Mucosa of gallbladder (tissue), 1 donor: ENCODE measurements at regions not wholly inside any gene's neighbourhood (a gene's known extent, or its start where the extent isn't known, plus 50 kb on each side); places are given as distances from the start of the nearest gene placed in this dataset.
"Not testable (repeated sequence)": the region's sequence is repeated elsewhere in the genome, so short reads cannot be mapped to it uniquely, and the experiment has no call there.

Experiments used
- DNase-seq: peaks from one replicate; pipeline ENCODE4 v3.0.0-alpha.2; 2020; ENCODE audit warnings: low spot score
- donor health status: DM: no; HTN: no; CAD: no.

DNA sequence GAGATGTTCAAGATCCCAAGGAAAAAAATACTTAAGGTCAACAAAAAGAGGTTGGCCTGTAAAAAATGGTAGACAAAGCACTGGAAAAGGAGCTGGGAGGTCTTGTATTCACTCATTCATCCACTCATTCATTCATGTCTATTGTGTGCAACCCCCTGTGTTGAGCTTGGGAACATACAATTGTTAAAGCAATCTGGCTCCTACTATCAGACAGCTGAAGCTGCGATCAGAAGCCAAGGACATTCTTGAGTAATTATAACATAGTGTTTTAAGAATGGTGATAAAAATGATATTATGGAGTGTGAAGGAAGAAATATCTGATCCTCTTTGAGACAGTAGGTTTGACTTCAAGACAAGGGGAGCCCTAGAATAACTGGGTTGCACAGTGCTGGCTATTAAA lies 693.4 kb downstream of the TOX3 start:
- DNase-seq, result no peak

DNA sequence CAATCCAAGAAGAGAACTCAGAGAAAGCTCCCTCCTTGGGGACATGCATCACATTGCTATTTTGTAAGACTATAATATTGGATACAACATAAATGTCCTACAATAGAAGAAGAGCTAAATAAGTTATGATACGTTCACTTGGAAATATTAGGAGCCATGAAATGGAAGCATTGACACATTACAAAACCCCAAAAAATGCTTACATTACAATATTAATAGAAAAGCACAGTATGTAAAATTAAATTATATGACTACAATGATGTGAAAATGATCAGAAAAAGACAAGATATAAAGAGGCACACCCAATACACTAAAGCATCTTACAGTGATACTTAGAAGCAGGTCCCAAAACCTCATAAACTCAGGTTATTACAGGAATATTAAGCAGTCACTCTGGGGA lies 694.1 kb downstream of the TOX3 start:
- DNase-seq, result no peak

DNA sequence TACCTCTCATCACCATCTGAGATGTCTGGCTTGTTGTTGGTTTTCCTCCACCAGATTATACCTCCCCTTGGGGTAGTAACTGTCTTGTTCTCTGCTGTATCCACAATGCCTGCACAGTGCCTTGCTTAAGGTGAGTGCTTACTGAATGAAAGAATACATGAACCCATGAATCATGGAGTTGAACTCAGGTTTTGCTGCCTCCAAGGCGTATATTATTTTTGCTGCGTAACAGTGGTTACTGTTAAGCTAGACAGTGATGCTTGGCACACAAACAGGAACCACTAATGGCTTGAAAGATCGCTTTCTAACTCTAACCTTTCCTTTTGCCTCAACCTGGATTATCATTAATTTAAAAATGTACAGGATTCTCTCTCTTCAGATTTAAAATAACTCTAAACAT lies 695.8 kb downstream of the TOX3 start:
- DNase-seq, result no peak

DNA sequence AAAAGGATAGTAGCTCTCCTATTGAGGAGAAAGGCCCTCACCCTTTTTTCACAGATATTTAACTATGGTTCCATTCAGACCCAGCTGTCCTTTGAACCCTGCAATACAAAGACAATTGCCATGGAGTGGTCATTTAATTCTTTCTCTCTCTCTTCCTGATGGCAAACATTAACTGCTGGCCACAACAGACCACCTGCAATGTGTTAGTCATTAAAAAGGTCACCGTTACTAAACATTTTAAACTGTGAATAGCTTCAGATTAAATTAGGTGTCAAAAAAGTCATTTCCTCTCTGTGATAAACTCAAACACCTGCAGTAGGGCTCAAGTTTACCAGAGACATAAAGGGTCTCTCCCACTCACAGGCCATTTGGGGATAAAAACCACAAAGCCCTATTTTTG lies 697.2 kb downstream of the TOX3 start:
- no peak for DNase-seq

DNA sequence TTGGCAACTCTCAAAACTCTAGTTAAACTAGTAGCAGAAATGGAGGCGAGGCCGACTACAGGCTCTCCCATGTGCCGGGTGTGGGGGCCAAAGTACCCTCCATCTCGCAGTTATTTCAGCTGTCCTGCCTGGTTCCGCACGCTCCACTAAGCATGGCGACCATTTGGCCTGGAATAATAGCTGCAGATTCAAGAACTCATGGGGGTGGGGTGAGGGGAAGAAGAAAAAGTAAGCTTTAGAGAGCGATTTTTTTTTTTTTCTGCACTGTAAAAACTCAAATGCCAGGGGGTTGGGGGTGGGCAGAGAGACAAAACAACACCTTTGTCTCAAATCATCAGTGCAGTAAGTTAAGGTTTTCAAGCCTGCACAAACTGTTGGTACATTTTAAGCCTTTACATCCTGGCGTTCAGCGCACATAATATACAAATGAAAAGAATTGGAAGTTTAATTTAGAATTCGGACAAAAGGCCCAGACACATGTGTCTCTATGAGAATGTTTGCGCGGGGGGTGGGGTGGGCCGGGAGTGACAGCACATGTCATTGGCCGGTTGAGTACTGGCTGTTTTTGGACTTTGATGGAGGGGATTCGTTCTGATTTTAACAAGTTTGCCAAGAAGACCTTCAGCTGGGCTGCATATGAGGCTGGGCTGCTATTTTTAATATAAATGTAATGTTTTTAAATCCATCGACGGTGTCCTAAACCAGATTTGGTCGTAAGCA lies 694.7 kb upstream of the SALL1 start:
- no peak for DNase-seq

DNA sequence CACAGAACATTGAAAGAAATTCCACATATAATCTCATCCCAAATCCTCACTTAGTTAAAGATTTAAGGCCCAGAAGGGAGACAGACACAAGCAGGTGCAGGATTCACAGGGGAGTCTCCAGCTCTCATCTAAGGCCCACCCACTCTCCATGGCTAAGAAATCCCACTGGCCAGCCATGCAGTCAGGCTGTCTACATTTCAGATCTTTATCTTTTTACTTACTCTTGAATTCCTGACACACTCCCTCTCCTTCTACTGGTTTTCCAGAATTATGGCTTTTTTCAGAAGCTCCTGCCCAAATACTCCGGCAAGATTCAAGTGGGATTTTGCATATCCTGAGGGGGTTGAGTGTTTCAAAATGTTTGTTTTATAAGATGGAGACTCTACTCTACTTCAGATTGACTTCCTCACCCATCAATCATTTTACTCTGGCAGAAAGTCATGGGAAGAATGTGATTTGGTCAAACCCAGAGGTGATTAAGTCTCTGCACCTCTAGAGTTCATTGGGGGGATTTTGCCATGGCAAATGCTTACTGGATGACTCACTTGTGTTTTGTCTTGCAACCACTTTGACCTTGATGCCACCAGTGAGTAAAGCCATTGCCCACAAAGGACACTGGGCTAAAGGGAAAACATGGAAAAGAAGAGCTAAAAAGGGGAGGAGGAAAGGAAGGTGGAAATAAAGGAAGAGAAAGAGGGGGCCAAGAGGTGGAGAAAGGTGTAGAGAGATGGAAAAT lies 688.8 kb upstream of the SALL1 start:
- DNase-seq, result no peak

DNA sequence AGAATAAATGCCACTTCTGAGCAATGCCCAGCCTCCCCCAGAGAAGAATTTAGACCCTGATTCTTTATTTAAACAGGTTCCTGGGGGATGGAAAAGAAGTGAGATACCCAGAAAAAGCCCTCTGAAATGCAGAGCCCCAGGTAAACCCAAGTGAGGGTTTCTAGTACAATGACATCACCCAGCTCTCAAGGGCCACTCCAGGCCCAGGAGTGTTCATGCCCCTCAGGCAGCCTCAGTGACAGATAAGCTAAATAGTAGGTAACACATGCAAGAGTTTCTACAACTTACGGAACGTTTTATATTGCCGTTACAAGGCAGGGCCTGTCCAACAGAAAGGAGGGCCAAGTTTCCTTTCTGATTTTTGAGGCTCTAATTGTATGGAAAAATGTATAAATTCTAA lies 683.7 kb upstream of the SALL1 start:
- DNase-seq, result no peak

DNA sequence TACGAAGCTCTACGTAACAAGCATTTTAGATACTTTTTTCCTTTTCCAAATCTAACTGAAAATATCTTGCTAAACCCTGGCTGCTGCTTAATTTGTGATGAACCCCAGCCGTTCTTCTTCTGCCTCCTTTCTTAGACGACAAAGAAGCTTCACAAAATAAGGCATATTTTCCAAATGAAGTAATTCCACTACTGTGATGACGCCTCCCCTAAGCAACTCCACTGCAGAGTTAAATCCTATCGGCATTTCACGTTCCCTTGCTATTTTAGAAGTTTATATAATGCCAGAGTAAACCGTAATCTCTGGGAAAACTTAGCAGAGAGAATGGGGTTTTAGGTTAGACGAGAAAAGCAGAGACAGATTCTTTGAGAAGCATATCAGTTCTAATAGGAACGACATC lies 683.1 kb upstream of the SALL1 start:
- DNase-seq, result no peak

DNA sequence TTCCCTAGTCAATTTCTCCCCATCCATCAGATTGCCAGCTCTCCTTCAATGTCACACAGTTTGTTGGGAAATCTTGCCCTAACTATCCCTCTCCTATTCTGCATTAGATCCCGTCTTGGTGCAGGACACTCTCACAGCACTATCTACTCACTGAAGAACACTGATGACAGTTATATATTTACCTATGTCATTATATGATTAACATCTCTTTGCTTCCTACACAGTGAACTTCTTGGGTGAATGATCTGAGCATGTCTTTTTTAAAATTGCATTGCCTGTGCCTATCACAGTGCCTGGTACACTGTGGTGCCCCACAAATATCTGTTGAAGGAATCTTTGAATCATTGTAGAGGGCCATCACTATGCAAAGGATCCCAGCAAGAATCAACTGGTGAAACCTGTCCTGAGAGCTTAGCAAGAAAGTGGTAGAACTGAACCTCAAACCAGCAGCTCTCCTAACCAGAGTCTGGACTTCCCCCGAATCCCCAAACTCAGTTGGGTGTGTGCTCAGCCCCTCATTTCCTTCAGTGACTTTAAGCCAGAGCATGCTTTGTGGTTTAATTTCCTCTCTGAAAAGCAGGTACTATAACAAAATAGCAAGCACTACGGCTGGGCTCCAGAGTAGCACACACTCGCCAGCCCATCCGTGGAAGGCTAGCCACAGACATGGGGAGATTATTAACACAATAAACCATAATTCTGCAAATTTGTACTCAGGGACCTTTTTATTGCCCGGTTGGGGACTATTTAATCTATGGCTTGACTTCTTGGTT lies 680.7 kb upstream of the SALL1 start:
- no peak for DNase-seq

DNA sequence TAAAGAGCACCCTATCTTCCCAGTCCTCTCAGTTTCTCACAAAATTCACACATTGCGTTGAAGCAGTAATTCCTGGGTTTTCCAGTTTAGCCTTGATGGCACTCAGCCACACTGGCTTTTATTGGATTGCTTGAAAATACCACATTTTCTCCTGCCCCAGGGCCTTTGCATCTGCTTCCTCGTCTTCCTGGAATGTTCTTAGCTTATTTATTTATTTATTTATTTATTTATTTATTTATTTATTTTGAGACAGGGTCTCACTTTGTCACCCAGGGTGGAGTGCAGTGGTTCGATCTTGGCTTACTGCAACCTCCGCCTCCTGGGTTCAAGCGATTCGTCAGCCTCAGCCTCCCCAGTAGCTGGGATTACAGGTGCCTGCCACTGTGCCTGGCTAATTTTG lies 680.0 kb upstream of the SALL1 start:
- DNase-seq, result not testable (repeated sequence)

DNA sequence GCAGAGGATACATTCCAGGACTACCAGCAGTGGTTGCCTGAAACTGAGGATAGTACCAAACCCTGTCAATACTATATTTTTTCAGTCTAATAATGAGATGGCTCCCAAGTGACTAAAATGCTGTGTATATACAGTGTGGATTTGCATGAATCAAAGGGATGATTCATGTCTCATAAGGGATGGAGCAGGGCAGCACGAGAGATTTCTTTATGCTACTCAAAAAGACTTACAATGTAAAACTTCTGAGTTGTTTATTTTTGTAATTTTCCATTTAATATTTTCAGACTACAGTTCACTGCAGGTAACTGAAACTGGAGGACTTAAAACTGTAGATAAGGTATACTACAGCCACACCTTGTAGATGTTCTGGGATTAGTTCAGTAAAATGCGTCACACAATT lies 674.7 kb upstream of the SALL1 start:
- no peak for DNase-seq

DNA sequence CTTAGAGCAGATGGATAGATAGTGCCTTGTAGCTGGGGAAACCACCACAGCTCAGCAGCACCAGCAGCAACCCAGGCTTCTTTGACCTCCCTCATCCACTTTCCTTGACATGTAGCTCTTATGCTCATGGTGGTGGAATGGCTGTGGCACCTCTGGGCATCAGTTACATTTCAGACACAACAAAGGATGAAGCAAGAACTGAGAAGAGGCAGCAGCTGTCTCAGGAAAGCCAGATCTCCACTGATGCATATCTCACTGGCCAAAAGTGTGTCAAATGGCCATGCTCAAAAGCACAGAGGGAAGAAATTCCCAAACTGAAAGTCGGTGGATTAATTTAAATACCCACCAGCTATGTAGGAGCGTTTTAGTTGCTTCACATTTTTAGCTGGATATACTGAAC lies 671.4 kb upstream of the SALL1 start:
- DNase-seq, result no peak

DNA sequence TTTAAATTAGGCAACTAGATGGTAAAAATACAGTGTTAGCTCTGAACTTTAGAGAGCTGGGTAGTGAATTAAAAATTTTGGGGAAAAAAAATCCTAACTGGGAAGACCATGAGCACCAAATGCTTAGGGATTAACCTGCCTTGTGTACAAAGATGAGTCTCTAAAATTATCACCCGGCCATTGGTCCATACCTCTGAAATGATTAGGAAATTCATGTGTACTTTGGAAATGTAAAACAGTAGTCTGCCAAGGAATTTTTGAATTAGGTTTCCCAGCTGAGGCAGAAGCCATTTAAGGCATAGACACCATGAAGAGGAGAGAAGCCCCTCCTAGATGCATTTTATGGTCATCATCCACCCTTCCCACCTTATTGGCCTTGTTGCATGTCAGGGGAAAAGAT lies 670.5 kb upstream of the SALL1 start:
- no peak for DNase-seq

DNA sequence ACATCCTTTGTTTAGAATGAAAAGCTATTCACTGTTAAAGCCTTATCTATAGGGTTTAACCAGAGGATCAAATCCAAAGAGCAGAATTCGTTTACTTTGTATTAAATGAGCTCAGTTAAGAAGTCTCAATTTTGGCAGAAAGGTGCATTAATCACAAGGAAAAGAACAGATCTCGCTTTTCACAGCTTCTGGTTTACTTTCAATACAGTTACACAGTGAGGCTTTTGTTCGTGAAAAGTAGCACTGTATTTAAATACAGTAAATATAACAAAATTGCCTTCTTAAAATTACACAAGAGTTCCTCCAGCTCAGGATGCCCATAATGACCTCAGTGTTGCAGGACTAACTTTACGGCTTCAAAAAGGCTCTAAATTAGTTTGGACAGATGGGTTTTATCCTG lies 669.1 kb upstream of the SALL1 start:
- DNase-seq, result no peak

DNA sequence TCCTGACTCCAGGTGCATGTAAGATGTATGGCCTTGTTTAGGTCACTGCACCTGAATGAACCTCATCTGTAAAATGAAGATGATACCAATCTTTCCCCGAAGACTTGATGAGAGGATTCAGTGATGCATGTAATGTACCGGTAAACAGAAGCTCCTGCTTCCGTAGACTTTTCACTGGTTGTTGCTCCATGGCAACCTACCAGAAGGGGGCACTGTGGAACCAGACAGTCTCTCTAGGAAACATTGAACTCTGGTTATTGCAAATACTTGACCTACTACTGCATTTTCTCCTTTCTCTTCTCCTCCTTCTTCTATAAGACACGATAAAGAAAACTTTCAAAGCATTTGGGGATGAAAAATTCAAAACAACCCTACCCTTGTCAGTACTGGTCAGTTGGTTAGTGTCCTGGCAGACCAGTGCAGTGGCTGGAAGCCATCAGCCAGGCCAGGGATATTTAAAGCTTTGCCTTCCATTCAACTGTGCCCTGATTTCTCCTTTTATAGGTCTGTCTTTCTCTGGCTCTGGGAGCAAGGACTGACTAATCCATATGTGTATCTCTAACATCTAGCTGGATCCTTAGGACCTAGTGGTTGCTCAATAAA lies 667.4 kb upstream of the SALL1 start:
- peak; percentile 63 for DNase-seq

DNA sequence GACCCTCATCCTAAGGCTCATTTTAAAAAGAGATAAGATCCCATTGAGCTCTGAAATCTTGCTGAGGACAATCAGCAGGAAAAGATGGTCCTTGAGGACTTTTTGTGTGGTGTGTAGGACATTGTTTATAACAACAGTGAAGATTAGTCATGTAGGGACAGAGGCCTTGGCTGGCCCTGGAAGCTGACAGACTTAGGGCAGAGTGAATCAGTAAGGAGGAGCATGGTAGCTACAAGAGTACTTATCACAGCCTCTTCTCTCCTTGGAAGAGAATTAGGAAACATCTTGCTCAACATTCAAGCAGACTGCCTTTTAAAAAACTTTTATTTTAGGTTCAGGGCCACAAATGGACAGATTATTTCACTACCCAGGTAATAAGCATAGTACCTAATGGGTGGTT lies 665.9 kb upstream of the SALL1 start:
- DNase-seq, result no peak

DNA sequence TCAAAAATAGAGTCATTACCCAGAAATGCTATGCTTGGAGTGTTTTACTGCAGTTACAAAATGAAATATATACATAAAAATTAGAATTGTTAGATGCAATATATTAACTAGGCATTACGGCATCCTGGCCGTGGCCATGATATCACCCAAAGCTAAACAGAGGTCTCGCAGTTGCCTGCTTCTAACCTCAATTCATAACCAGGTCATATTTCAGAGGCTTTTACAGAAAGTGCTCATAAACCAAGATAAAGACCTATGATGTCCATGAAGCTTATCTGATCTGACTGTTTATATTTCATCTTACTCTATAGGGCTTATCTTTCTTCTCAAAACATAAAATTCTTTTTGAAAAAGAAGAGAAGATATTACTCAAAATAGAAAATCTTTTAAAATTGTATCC lies 664.5 kb upstream of the SALL1 start:
- no peak for DNase-seq

DNA sequence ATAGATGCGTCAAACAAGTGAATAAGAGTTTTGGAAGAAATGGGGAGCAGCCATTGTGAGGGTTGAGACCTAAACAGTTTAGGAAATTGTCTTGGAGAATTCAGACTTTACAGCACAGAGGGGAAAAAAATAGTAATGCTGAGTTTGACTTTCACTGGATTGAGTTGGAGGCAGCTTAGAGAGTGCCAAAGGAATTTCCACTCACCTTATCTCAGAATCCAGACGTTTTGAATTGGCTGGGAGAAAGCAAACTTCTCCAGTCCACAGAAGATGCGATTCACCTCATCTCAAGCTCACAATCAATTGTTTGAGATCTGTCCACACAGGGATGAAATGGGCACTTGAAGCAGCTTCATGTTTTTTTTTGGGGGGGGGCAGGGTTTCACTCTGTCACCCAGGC lies 663.5 kb upstream of the SALL1 start:
- no peak for DNase-seq

DNA sequence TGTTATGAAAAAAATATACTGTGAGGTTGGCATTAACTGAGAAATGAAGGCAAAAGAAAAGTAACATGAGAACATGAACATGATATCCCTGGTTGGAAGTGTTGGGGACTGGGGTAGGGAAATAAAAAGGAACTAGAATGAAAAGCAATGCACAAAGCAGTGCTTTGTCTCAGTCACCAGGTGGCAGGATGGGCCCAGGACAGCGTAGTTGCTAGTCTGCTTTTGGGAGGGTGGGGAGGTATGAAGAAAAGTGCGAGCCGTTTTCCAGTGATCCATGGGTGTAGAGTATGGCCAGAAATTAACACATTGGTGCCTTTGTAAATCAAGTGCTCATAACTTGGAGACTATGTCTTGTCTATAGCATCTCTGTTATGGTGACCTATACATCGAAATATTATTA lies 662.5 kb upstream of the SALL1 start:
- no peak for DNase-seq

DNA sequence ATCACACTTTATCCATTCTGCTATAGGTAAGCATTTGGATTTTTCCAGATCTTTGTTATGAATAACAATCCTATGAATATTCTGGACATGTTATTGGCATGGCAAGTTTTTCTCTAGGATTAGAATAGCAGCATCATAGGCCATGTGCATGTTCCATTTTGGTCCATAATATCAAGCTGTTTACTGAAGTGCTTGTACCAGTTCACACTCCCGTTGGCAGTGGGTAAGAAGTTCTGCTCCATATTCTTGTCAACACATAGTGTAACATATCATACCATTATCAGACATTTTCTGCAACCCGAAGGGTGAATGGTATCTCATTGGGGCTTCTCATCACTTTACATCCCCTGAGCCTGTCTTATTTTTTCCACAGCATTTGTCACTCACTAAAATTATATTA lies 661.9 kb upstream of the SALL1 start:
- DNase-seq, result no peak

DNA sequence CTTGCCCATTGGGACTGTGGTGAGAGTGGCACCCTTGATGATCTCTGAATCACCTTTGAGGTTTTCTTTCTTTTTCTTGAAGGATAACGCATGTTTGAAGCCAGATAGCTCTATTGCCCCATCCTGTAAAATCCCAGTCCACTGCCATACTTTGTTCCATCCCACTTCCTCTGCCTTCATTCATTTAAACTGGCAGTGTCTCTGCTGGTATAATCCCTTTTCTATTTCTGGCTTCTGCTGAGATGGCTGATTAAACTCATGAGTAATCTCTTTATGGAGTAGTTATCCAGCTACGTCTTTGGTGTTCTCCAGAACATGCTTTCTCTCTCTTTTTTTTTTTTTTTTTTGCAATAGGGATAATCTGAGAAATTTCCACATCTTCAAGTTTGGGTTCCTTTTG lies 656.5 kb upstream of the SALL1 start:
- no peak for DNase-seq

DNA sequence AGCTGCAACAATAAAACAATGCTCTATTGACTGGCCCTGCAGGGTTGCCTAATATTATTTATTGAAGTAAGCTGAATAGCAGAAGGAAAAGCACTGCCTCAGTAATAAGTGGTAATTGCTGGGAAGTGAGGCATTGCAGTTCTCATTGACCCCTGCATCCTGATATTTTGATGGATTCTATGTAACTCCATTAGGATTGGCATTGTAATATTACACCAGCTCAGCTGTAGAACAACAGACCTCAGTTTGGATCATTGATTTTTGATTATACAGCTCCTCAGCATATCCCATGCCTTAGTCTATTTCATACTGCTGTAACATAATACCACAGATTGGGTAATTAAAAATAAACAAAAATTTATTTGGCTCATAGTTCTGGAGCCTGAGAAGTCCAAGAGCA lies 650.6 kb upstream of the SALL1 start:
- DNase-seq, result no peak
